ENCODE measurements at regions not wholly inside any gene's neighbourhood (a gene's known extent, or its start where the extent isn't known, plus 50 kb on each side); places are given as distances from the start of the nearest gene placed in this dataset.

DNA sequence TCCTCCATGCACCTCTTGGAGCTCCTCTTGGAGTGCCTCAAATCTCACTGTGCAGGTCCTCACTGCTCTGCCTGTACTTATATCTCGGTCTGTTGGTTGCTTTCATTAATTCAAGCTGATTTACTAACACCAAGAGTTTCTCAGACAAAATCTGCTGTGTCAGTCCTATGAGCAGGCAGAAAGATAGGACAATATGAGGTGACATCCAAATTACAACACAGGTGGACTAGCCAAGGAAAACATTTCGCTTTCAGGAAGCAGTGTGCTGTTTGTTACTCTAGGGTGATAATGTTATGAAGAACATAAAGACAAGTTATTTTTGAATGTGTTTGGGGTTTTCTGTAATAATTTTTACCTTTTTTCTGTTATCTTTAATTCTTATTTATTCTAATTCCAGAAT lies 264.1 kb upstream of the ANKH start:
- no peak for TF ChIP-seq CTCF (IDR thresholded peaks at IDR 0.05)
- no peak for TF ChIP-seq POLR2A (IDR thresholded peaks at IDR 0.05)
- no peak for TF ChIP-seq POLR2AphosphoS5 (IDR thresholded peaks at IDR 0.05)
